ENCODE measurements at regions not wholly inside any gene's neighbourhood (a gene's known extent, or its start where the extent isn't known, plus 50 kb on each side); places are given as distances from the start of the nearest gene placed in this dataset.

DNA sequence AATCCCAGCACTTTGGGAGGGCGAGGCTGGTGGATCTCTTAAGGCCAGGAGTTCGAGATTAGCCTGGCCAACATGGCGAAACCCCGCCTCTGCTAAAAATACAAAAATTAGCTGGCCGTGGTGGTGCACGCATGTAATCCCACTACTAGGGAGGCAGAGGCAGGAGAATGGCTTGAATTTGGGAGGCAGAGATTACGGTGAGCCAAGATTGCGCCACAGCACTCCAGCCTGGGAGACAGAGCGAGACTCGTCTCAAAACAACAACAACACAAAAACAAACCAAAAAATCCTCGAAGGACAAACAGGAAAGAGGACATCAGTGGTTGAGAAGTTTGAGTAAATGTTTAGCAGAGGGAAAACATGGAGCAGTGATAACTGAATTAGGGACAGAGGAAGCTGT lies 52.3 kb upstream of the FAM3C start:
- Histone ChIP-seq H4K5ac (ENCODE audit: low read depth, low read length) (no peak overlapping the region), H3K9me1 (ENCODE audit: insufficient read depth, low read length) (no peaks in the 10 kb centered on the region), H3K27ac (ENCODE audit: insufficient read depth, low read length) (no peak overlapping the region), H3K18ac (ENCODE audit: low read depth, low read length) (no peak overlapping the region), H3K4me3 (ENCODE audit: insufficient read depth, low read depth, low read length) (no peak overlapping the region), H2BK15ac (ENCODE audit: low read depth, low read length) (no peak overlapping the region), H4K20me1 (ENCODE audit: insufficient read depth, low read length) (no peaks in the 10 kb centered on the region), H2BK5ac (ENCODE audit: low read depth, low read length, poor library complexity, severe bottlenecking) (no peak overlapping the region), H2AK5ac (ENCODE audit: low read depth, low read length) (no peak overlapping the region), H2BK120ac (ENCODE audit: low read depth, low read length) (no peak overlapping the region), H2BK20ac (ENCODE audit: low read depth, low read length) (no peak overlapping the region), H3K27me3 (ENCODE audit: control insufficient read depth, insufficient read depth, low read length) (no peaks in the 10 kb centered on the region; the same call in 1 of the 2 replicates), H3K36me3 (ENCODE audit: control insufficient read depth, insufficient read depth, low read length) (no peaks in the 10 kb centered on the region), H3K4ac (ENCODE audit: low read depth, low read length) (no peak overlapping the region), H3K79me1 (ENCODE audit: low read depth in 1 of 2, low read length in 2 of 2) (no peaks in the 10 kb centered on the region), H3K9me3 (ENCODE audit: control insufficient read depth, insufficient read depth, low read length) (no peaks in the 10 kb centered on the region), H3K9ac (ENCODE audit: low read depth, low read length) (no peak overlapping the region), H3K4me1 (ENCODE audit: control insufficient read depth, insufficient read depth, low read length) (no peaks in the 10 kb centered on the region), H4K8ac (ENCODE audit: low read depth in 2 of 2, low read length in 2 of 2) (no peak overlapping the region), H2AFZ (replicated peaks; ENCODE audit: low read length, poor library complexity) (no peak overlapping the region), H2AK9ac (replicated peaks; ENCODE audit: low read depth, low read length, poor library complexity) (no peak overlapping the region), H3K14ac (replicated peaks; ENCODE audit: low read depth, low read length) (no peak overlapping the region), H3K23ac (ENCODE audit: low read depth, low read length) (no peak overlapping the region), H3K4me2 (ENCODE audit: low read depth, low read length) (no peak overlapping the region), H3K56ac (ENCODE audit: extremely low read depth, insufficient read depth, low read length) (no peak overlapping the region), H4K91ac (ENCODE audit: insufficient read depth, low read depth, low read length) (no peak overlapping the region)
- WGBS, 2 experiments (ENCODE audit: extremely low coverage in 2 of 2, insufficient read length in 1 of 2), result no CpG with 5 or more reads among the region's 11 CpGs
- BruUV-seq (replicated peaks), result no TSS peak
- intact Hi-C loops (cut with micrococcal nuclease), result loop anchor here (5.0 kb wide), 1 partner anchor 99 kb away; no protein-coding TSS in a partner anchor
- dilution Hi-C loops (cut with HindIII; ENCODE audit: low sequenced_read_pairs, unreplicated experiment), result no loop called here
- ChIA-PET POLR2A (ENCODE audit: unreplicated experiment) (no interaction called here), CTCF (no interaction called here)
- in situ Hi-C loops (cut with MboI; ENCODE audit: low sequenced_read_pairs), result no loop called here
- ATAC-seq (ENCODE audit: low read depth) (no peak), DNase-seq (no peak)
- TF ChIP-seq MAZ (IDR thresholded peaks at IDR 0.05; ENCODE audit: borderline replicate concordance, low read depth, low read length) (no peak), NFE2L2 (IDR thresholded peaks at IDR 0.05; ENCODE audit: low read depth, low read length) (no peak), RCOR1 (IDR thresholded peaks at IDR 0.05; ENCODE audit: insufficient replicate concordance, low read length) (no peak), RFX5 (IDR thresholded peaks at IDR 0.05; ENCODE audit: low read depth, low read length) (no peak), SMC3 (IDR thresholded peaks at IDR 0.05; ENCODE audit: low read depth, low read length) (no peak), FOS (IDR thresholded peaks at IDR 0.05; ENCODE audit: low read depth, low read length) (no peak), BHLHE40 (IDR thresholded peaks at IDR 0.05; ENCODE audit: low read depth, low read length) (no peak)
- TF ChIP-seq, protein P1, sequence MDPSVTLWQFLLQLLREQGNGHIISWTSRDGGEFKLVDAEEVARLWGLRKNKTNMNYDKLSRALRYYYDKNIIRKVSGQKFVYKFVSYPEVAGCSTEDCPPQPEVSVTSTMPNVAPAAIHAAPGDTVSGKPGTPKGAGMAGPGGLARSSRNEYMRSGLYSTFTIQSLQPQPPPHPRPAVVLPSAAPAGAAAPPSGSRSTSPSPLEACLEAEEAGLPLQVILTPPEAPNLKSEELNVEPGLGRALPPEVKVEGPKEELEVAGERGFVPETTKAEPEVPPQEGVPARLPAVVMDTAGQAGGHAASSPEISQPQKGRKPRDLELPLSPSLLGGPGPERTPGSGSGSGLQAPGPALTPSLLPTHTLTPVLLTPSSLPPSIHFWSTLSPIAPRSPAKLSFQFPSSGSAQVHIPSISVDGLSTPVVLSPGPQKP (IDR thresholded peaks at IDR 0.05; ENCODE audit: borderline replicate concordance, low read depth, low read length), result no peak
- TF ChIP-seq, protein P2, sequence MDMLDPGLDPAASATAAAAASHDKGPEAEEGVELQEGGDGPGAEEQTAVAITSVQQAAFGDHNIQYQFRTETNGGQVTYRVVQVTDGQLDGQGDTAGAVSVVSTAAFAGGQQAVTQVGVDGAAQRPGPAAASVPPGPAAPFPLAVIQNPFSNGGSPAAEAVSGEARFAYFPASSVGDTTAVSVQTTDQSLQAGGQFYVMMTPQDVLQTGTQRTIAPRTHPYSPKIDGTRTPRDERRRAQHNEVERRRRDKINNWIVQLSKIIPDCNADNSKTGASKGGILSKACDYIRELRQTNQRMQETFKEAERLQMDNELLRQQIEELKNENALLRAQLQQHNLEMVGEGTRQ (IDR thresholded peaks at IDR 0.05; ENCODE audit: low read depth, low read length), result no peak

Data from IMR-90 (cell line).